GM12878 (cell line): ENCODE measurements at regions not wholly inside any gene's neighbourhood (a gene's known extent, or its start where the extent isn't known, plus 50 kb on each side); places are given as distances from the start of the nearest gene placed in this dataset.

Experiments
- CBFB ChIP-seq: IDR thresholded peaks from 2 replicates; pipeline ENCODE4 v1.6.1; 2016; ENCODE audit warnings: antibody characterized with exemption, low read depth
- POLR2AphosphoS5 ChIP-seq: IDR thresholded peaks from 2 replicates; pipeline ENCODE4 v1.6.1; 2011; ENCODE audit warnings: mild to moderate bottlenecking, low read length, inconsistent platforms
- RAD21 ChIP-seq: IDR thresholded peaks from 2 replicates; pipeline ENCODE4 v1.6.1; 2011; ENCODE audit warnings: mild to moderate bottlenecking, low read depth, low read length, moderate library complexity; ENCODE audit not compliant: insufficient read depth
- TF ChIP-seq, protein P1 (sequence below): IDR thresholded peaks from 2 replicates; pipeline ENCODE4 v1.6.1; 2011; ENCODE audit warnings: mild to moderate bottlenecking, low read depth, low read length, moderate library complexity; ENCODE audit not compliant: insufficient replicate concordance
- TF ChIP-seq, protein P2 (sequence below), 3 experiments: IDR thresholded peaks in 2 of 3; conservative IDR thresholded peaks in 1 of 3; 2 replicates each; pipeline ENCODE4 v1.5.1; 2011; ENCODE audit warnings: low read depth in 3 of 3, low read length in 3 of 3, mild to moderate bottlenecking in 3 of 3, control low read depth in 2 of 3, moderate library complexity in 2 of 3, inconsistent platforms in 1 of 3, mixed read lengths in 1 of 3; ENCODE audit not compliant: control insufficient read depth in 2 of 3, insufficient read depth in 1 of 3; ENCODE audit errors: extremely low read depth in 1 of 3

- TF ChIP-seq, protein P1, sequence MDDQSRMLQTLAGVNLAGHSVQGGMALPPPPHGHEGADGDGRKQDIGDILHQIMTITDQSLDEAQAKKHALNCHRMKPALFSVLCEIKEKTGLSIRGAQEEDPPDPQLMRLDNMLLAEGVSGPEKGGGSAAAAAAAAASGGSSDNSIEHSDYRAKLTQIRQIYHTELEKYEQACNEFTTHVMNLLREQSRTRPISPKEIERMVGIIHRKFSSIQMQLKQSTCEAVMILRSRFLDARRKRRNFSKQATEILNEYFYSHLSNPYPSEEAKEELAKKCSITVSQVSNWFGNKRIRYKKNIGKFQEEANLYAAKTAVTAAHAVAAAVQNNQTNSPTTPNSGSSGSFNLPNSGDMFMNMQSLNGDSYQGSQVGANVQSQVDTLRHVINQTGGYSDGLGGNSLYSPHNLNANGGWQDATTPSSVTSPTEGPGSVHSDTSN = no peak
- no peak for TF ChIP-seq RAD21
- TF ChIP-seq, protein P2, sequence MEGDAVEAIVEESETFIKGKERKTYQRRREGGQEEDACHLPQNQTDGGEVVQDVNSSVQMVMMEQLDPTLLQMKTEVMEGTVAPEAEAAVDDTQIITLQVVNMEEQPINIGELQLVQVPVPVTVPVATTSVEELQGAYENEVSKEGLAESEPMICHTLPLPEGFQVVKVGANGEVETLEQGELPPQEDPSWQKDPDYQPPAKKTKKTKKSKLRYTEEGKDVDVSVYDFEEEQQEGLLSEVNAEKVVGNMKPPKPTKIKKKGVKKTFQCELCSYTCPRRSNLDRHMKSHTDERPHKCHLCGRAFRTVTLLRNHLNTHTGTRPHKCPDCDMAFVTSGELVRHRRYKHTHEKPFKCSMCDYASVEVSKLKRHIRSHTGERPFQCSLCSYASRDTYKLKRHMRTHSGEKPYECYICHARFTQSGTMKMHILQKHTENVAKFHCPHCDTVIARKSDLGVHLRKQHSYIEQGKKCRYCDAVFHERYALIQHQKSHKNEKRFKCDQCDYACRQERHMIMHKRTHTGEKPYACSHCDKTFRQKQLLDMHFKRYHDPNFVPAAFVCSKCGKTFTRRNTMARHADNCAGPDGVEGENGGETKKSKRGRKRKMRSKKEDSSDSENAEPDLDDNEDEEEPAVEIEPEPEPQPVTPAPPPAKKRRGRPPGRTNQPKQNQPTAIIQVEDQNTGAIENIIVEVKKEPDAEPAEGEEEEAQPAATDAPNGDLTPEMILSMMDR (IDR thresholded peaks at IDR 0.05 in 2 of 3, conservative IDR thresholded peaks at IDR 0.05 in 1 of 3; ENCODE audit: control insufficient read depth in 2 of 3, extremely low read depth in 1 of 3, insufficient read depth in 1 of 3, low read depth in 3 of 3, low read length in 3 of 3) = no peak
- TF ChIP-seq POLR2AphosphoS5 = no peak
- TF ChIP-seq CBFB = no peak
Measured at GRCh38 chr6:96420294-96420693, 101.3 kb upstream of the UFL1 start.
